DMS 273 (cell line): ENCODE measurements at regions not wholly inside any gene's neighbourhood (a gene's known extent, or its start where the extent isn't known, plus 50 kb on each side); places are given as distances from the start of the nearest gene placed in this dataset.
"Not testable (repeated sequence)": the region's sequence is repeated elsewhere in the genome, so short reads cannot be mapped to it uniquely, and the experiment has no call there.

ENCODE experiments used
- DNase-seq: peaks from one replicate; lab custom pipeline; 2025; ENCODE audit not compliant: unreplicated experiment; lab: John Stamatoyannopoulos, UW

DNA sequence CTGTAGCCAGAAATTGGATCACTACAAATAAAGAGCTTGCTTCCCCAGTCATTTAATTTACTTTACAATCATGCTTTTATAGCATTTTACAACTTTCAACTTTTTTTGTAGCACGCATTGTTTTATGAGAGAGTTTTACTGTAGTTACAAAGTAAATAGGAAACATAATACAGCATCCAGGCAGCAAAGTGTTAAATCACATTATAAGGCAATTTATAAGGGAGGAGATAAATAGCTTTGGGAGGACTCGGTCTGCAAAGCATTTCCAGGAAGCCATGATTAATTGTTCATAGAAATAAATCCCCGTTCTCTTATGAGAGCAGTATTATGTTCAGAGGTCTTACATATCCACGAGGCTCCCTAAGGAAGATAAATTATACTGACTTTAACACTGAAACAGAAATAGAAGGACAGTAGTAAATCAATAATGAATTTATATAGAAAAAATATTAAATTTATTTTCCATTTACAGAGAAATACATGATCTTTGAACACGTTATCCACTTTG, 792.6 kb upstream of the RAG2 start:
- DNase-seq = no peak

DNA sequence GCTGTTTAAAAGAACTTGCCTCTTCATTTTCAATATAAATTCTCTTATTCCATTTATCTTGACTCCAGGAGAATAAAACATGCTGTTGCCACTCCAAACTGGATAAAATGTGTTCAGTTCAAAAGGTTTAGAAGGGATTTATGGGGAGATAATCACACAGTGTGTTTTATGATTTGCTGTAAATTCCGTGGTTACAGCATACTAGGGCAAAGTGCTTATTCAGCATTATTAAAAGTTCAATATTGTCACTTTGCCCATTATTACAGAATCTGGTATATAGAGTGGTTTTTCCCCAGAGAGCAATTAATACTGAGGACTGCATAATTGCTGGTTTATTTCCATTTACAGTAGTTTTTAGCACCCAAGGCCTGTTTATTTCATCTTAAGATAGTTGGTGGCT, 780.9 kb upstream of the RAG2 start:
- DNase-seq = no peak

DNA sequence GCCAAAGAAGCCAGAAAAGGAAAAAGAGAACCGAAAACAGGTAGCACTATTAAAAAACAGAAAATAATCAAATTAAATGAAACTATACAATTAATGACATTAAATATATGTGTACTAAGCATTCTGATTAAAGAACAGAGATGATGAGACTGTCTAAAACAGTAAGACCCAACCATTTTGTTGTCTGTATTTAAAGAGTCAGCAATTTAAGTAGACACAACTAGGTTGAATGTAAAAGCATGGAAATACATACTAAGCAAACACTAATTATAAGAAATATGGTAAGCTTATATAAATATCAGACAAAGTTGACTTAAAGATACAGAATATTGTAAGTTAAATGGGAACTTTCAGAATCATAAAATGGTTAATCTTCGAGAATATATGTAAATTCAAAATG, 774.6 kb upstream of the RAG2 start:
- no peak for DNase-seq

DNA sequence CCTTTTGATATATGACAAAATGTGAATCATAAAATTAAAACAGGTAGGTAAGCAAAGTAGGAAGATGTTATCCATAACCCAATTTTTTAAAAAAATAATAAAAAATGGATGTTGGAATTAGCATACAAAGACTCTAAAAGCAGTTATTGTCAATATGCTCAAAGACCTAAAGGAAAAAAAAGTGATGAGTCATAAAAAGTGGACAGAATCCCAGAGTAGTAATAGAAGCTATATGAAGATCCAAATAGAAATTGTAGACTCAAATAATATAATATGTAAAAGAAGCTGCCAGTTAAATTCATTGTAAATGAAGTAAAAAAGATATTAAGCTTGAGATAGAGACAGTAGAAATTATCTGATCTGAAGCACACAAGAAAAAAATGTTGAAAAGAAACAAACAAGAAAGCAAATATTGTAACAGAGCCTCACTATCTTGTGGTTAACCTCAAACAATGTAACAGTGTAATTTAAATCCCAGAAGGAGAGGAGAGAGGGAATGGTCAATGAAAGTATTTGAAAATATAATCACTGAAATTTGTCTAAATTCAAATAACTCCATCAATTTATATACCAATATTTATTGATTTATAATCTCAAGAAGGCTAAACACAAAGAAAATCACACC, 773.4 kb upstream of the RAG2 start:
- DNase-seq = no peak

DNA sequence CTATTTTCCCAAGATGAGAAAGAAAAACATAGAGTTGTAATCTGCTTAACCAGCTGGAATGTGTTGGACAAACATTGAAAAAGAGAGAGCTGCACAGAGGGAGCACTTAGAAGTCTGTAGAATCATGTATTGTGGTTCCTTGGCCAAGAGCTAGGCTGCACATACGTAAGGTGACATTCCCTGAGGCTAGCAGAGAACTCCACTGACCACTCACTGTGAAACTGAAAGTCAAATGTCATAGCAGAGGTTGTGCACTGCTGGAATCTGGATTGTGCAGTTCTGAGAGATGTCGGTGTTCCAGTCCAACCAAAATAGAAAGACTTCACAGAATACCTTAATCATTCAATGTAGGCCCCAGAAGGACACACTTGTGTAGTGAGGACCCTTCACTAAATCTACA, 772.8 kb upstream of the RAG2 start:
- DNase-seq = no peak

DNA sequence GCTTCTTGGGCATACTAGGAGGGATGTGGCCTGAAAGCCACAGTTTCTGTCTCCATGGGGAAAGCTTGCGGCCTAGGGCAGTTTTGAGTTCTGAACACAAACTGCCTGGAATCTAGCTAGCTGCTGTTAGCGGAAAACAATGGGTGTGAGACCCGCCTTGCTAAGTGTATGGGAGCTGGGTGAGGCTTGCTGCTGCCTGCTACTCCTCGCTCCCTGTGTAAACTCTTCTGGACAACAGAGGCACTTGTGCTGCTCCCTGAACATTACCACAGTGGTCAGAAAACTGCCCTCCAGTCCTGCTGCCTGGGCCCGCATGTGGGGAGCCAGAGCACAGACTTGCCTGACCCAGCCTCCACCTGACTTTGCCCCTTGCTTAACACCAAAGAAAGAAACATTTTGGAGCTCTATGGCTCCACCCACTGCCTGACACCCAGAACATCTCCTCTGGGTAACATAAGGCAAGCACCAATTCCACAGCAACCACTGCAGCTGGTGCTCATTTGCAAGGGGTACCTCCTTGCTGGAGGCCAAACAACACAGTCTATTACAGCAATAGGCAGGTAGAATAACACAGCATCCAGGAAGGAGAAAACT, 766.3 kb upstream of the RAG2 start:
- no peak for DNase-seq

DNA sequence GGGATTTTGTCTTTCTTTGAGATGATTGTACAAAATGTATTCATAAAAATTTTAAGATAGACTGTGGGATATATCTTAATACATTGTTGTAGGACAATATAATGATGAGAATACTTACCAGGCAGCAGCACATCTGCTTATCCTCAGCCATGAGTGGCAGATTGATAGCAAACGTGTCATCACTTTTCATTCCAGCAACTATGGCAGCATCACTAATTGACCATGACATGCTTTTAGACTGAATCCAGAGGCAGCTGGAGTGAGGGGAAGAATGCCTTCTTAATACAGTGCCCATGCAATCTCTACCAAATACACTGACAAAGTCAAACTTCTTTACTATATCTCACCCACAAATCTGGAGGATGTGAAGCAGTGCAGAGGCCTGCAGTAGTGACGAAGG, 755.2 kb upstream of the RAG2 start:
- DNase-seq = no peak

DNA sequence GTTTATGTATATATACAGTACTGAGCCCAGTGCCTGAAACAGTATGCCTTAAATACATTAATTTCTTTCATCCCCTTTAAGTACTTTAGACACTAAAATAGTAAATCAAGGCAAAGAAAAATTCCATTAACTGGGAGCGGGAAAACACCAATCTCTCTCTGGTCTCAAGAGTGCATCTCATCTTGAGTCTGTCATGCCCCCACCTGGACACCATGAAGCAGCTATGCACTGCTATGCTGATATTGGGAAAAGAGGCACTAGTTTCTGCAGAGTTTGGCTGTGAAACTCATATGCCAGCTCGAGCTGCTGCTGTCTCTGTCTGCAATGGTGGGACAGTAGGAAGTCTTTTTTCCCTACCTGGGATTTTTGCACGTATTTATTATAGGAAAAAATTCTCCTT, 754.4 kb upstream of the RAG2 start:
- no peak for DNase-seq

DNA sequence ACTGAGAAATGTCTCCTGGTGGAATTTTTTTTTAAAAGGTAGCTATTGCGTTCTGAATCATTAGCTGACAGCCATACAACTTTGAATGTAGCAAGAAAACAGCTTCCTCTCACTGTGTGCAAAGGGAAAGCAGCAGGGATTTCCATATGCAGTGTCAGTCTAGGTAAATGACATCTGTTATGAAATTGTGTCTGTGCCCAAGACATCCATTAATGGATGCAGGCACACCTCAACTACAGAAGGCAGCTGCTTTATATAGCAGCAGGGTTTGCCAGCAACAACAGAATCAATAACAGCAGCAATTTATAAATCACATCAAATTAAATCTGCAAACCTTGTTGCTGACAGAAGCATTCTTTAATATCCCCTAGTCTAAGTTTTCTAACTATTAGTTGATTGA, 745.3 kb upstream of the RAG2 start:
- DNase-seq = no peak

DNA sequence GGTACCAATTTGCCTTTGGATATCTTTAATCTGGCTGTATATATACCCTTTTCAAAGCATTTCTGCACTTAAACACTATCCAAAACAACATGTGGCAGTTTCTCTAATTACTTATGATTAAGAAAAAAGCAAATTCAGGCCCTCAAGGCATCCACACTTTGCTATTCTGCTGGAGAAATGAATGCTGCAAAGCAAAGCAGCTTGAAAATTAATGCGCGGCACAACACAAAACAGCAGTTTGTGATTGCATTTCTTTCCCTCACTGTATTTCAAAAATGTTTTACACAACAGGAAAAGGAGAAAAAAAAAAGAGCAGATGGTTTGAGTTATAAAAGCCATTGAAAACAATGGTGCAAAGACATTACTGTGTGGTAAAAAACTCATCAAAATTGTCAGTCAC, 738.4 kb upstream of the RAG2 start:
- no peak for DNase-seq

DNA sequence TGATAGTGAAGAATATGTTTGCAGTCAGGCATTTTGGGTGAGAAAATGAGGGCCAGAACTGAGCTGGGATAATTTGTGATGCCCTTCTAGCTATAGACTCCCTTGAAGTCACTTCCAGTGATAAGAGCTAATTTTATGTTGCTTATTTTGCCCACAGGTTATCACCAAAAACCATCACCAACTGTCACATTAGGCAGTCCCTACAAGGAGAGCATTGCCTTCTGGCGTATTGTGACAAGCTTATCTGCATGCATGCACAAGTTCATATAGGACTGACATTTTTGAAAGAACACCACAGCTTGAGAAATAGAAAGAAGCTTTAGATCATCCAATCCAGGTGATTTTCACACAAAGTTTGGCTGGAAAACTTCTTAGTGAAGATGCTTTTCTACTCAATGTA, 735.3 kb upstream of the RAG2 start:
- no peak for DNase-seq

DNA sequence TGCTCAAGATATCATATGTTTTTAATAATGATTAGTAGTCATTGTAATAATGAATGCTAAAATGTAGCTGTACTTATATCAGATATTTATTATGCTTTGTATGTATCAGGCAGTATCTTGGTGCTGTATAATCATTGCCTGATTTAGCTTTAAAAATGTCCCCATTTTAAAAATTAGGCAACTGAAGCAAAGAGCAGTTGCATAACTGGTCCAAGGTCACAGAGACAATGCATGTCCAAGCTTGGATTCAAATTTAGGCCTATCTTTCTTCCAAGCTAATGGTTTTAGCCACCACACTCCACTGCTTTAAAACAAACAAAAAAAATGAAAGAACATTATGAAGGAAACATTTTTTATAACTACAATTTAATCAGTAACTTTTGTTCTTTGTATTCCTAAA, 725.8 kb upstream of the RAG2 start:
- no peak for DNase-seq

DNA sequence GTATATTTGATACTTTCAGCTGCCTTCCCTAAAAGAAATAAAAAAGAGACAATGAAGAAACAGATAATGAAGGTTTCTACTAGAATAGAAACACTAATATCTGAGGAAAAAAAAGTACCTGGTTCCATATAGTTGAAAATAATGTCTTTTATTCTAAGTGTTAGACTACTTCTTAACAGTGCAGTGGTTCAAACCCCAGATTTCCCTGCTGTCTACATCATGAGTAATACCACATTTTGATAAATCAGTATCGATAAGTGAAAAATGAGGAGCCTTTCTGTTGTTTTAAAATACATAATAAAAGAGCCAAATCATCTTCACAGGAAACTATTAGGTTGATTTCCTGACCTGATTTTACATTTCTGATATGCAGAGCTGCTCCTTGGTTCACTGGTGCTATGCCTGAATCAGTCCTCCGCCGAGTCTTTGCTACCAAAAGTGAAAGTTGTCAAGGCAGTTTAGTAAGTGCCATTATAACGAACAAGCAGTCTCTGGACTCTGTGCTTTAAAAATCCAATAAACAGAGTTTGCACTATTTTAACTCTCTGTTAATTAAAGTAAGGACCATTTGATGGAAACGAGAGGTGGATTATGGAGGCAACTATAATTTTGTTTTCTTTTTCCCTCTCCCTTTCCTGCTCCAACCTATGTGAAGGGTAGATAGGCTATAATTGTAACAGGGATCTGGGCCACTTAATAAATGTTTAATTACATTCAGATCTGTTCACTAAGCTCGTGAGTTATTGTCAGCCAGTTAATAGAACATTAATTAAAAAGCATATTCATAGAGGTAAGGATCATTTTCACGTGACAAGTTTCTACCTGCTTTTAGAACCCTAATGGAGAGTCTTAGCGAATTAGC, 724.5 kb upstream of the RAG2 start:
- no peak for DNase-seq

DNA sequence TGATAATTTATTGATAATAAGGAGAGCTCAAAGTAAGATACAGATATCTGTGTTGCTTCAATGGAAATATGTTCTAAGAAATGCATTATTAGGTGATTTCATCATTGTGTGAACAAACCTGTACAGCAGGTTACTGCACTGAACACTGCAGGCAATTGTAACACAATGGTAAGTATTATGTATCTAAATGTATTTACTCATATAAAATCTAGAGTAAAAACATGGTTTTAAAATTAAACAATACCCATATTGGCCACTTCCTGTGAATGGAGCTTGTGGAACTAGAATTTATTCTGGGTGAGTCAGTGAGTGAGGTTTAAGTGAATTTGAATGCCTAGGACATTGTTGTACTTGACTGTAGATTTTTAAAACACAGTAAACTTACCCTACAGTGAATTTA, 722.9 kb upstream of the RAG2 start:
- DNase-seq = no peak

DNA sequence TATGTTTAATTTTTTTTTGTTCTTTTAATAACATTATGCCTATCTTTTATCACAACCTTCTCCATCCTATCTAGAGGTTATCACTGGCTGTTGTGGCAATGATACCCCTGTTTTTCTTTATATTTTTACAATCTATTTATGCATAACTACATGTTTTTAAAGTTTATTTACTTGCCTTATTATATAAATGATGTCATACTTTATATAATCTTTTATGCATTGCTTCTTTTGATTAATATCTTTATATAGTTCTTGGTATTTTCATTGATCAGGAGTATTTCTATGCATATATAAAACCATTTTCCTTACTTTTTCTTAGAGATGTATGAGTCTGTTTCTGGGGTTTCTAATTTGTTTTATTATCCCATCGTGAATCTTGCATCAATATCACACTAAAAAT, 719.8 kb upstream of the RAG2 start:
- no peak for DNase-seq

DNA sequence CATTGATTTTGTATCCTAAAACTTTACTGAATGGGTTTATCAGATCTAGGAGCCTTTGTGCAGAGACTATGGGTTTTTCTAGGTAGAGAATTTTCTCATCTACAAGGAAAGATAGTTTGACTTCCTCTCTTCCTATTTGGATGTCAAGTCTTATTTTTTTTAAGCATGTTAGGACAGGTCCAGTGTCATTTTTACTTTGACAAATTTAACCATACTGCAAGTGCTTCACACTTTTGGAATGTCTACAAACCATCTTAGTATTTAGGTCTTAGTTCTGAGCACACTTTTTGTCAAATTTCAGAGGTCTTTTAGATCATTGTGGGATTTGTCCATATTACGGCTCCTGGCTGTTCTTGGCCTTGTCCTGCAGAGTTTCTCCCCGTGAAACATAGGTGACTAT, 715.2 kb upstream of the RAG2 start:
- no peak for DNase-seq

DNA sequence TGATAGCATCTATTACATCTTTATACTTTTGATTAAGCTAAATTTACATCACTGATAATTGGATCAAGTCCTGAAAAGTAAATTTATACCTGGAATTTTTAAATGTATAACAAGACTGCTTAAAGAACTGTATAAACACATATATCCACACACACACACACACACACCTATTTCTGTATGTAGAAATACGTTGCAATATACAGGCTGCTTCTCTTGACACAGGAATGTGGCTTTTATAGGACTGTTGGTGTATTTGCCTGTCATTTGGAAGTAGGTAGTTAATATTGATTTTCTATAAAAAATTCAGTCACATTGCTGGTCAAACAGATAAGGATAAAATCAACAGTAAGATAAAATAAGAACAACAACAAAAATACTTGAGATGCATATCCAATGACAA, 708.5 kb upstream of the RAG2 start:
- no peak for DNase-seq

DNA sequence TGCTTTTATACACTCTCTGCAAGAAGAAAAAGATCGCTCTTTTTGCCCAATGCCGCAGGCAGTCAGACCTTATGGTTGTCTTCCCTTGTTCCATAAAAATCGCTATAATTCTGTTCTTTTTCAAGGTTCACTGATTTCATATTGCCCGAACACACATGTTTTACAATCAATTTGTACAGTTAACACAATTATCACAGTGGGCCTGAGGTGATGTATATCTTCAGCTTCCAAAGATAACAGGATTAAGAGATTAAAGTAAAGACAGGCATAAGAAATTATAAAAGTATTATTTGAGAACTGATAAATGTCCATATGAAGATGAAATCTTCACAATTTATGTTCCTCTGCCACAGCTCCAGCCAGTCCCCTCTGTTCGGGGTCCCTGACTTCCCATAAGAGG, 703.4 kb upstream of the RAG2 start:
- DNase-seq = not testable (repeated sequence)

DNA sequence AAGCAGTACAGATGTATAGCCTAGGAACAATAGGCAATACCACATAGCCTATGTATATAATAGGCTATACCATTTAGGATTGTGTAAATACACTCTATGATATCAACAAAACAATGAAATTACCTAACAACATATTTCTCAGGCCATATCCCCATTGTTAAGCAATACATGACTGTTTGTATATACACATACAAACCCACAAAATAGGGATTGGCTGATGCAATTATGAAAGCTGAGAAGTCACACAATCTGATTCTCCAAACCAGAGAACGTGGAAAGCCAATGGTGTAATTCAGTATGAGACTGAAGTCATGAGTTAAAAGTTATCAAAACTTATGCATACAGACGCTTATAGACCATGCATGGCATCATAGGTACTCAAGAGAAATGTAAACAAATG, 700.1 kb upstream of the RAG2 start:
- no peak for DNase-seq

DNA sequence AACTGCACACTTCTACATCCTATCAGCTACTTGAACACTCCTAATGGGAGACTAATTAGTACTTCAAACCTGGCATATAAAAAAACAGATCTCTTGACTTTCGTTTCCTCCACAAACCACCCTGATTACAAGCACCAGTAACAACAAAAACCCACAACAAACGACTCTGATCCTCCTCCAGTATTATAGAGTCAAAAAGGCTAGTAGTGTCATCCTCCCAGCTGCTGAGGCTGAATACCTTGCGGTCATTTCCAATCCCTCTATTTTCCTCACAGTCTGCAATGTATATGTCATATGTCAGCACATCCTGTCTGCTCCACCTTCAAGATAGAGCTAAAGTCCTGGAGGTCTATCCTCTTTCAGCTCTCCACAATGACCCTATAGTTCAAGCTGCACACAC, 688.9 kb upstream of the RAG2 start:
- no peak for DNase-seq

DNA sequence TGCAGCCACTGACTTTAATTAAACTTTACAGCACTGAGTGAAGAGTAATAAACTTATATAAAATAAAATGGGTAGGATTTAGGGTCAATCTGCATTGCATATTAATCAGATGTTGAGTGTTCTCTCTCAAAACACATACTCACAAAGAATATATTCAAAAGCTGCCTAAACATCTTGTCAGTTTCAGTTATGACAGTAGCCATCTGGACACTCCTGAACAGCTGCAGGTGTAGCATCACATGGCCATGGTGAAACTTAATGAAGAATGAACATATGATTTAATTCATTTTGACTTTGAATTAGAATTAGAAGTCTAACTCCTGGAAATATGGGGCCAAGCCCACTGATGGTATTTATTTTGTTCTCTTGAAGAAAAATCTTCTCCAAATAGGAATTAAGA, 684.3 kb upstream of the RAG2 start:
- DNase-seq = no peak

DNA sequence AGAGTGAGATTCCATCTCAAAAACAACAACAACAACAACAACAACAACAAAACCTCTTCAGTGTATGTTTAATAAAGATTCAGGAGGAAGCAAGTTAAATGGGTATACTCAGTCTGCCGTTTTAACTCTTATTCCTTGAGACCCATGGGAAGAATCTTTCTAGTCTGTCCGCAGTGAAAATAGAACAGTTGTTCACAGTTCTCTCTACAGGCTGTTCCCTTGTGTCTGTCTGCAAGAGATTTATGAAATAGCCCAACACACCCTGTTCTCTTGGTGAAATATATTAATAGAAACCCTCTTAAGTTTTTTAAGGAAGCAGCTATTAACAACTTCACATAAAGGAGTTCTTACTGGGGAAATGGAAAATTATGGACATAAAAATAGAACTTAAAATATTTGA, 682.2 kb upstream of the RAG2 start:
- DNase-seq = no peak
